GM23248 (cell line): ENCODE measurements at regions not wholly inside any gene's neighbourhood (a gene's known extent, or its start where the extent isn't known, plus 50 kb on each side); places are given as distances from the start of the nearest gene placed in this dataset.

Source experiments
- EZH2 ChIP-seq: fragments of 200-600 bp; sonication (generic); IDR thresholded peaks from 2 replicates; pipeline ENCODE4 v1.6.1; 2018; ENCODE audit warnings: antibody characterized with exemption, mild to moderate bottlenecking; ENCODE audit not compliant: insufficient read depth, poor library complexity, severe bottlenecking
- EZH2phosphoT487 ChIP-seq: fragments of 200-600 bp; sonication (generic); IDR thresholded peaks from 2 replicates; pipeline ENCODE4 v1.6.1; 2018; ENCODE audit warnings: antibody characterized with exemption, moderate library complexity, mild to moderate bottlenecking, low read depth; ENCODE audit not compliant: insufficient read depth

DNA sequence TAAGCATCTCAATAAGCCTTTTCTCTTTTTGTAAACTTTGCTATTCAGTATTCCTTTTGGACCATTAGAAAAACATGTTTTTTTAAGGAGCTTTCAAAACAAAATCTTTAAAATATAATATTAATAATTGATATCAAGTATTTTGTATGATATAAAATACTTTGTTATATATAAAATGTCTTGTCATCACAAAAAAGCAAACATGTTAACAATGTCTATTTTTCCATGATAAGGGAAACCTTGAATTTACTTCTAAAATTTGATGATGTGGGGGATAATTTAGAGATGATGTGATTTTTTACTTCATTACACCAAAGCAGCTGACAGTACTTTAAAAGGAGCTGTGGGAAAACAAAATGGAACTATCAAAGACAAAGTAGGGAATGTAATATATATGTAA is 887.7 kb downstream of the SI start:
- no peak for TF ChIP-seq EZH2phosphoT487
- no peak for TF ChIP-seq EZH2
